Left colon (tissue), 2 donors: ENCODE measurements at regions not wholly inside any gene's neighbourhood (a gene's known extent, or its start where the extent isn't known, plus 50 kb on each side); places are given as distances from the start of the nearest gene placed in this dataset.

Source experiments
- ATAC-seq: fragments of 200-7000 bp; cut with Tn5 transposase; one replicate; pipeline ENCODE4 v1.9.1; 2020; ENCODE audit warnings: mild to moderate bottlenecking, moderate library complexity
- DNase-seq, 2 donors: peaks; one replicate each; pipeline ENCODE4 v3.0.0-alpha.2; 2020
- intact Hi-C, 2 donors: fragments of 100-400 bp; cut with DNase I in 1 of 2; cut with micrococcal nuclease in 1 of 2; formaldehyde crosslinking; loops; one replicate each; pipeline versions ENCODE4 v1.11.2 to v1.14.0; 2022; cut with DNase I, micrococcal nuclease
- donor health status: DM: no; HTN: no; CAD: no.
- donor health status: DM: yes; HTN: yes; CAD: no.

DNA sequence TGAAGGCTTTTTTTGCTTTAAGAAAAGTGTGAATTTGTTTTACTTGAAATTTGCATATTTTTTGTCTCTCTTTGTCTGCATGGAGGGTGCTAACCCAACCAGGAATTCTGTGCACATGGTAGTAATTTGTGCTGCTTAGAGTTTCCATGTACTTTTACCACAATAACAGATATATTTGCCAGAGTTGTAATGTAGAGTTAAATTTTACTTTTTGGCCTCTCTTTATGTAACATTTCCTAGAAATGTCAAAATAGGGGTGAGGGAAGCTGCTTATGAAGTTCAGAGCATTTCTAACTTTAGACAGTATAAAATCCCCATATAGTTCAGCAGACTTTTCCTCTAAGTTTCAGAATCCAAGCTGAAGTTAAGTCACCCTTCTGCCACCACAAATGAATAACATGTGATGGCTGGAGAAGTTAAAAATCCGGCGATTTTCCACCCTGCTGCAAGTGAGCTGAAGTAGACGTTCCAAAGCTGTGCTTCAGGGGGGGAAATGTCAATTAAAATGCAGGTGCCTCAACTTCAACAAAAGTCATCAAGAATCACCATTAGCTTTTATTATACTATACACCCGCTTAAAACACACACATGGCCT lies 385.7 kb upstream of the NR2F2 start:
- ATAC-seq (no peak), DNase-seq (no peak)
- intact Hi-C loops: no loop called here

DNA sequence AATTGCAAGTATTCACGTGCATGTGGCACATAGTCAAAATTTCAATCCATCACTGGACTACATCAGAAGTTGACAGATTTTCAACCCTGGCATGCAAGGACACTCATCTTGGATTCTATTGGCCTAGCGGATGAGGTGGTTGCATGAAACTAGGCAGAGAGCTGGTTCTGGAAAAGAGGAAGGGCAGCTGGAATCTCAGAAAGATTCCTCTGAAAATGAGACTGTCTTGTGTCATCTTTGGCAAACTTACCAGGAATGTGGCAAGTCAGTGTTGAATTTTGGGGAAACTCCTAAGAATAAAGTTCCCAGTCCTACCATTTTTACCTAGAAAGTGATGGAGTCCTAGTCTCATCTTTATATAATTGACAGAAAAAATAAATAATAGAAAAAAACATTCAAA lies 384.3 kb upstream of the NR2F2 start:
- ATAC-seq (no peak), DNase-seq (no peak)
- intact Hi-C loops: no loop called here

DNA sequence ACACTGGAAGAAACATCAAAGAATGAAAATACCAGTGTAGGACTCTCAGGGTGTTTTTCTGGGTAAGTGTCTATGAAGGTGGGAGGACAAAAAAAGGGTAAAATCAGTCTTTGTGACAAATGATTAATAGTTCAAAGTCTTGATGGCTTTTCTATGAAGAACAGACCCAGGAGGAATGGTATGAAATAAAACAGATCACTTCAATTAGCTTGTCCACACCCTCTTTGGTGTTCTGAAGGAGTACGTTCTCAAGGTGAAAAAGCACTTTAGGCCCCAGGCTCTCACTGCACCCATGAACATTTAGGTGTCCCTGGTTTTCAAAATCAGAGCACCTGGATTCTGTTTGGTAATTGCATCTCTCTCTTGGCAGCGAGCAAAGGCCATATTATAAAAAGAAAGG lies 383.6 kb upstream of the NR2F2 start:
- no peak for DNase-seq
- no peak for ATAC-seq
- intact Hi-C loops: no loop called here

DNA sequence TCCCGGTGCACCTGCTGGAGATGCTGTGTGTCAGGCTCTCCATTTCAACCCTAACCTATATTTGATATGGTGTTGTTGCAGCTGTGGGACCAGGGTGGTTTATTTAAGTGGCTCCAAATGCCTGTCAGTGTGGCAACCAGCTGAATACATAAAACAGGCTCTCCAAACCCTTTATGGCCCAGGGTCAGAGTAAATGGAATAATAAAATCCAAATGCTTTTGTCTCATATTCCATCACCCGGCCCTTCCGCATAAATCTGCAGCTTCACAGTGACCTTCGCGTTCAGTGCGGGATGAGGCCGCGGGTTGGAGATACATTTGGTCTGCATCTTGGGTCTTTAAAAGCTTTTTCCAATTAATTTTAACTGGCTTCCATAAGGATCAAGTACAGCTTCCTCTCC lies 382.1 kb upstream of the NR2F2 start:
- intact Hi-C loops: no loop called here
- ATAC-seq (no peak), DNase-seq (no peak)

DNA sequence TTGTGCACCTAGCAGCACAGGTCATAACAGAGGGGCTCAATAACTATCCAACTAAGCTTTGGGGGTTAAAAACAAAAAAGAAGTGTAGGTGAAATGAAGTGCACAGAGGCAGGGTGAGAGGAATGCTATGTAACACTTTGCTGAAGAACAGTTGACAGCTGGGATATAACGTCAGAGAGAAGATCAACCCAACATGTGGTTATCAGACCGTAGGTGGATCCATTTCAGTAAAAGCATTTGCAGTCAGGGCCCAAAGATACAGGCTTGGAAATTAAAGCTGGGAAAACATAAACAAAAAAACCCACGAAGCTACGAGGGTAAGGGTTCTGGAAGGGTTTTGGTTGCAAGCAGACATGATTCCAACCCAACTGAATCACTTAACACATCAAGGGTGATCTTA lies 377.5 kb upstream of the NR2F2 start:
- intact Hi-C loops: no loop called here
- no peak for ATAC-seq
- no peak for DNase-seq

DNA sequence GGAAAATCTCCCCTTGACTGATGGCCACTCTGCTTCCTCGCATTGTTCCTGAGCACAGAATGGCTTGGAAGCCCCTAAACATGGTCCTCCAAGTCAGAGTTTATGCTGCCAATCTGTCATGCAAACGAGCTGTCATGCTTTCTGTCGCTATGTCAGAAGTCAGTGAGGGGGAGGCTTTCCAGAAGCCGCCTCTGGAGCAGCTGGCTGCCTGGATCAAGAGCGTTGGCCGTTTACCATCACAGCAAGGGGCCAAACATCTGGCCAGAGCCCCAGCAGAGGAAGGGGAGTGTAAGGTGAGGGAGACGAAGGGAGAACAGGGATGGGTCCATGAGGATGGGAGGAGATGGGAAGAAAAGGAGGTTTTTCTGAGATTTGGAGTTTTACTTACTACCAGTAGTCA lies 372.6 kb upstream of the NR2F2 start:
- no peak for DNase-seq
- intact Hi-C loops: no loop called here
- no peak for ATAC-seq

DNA sequence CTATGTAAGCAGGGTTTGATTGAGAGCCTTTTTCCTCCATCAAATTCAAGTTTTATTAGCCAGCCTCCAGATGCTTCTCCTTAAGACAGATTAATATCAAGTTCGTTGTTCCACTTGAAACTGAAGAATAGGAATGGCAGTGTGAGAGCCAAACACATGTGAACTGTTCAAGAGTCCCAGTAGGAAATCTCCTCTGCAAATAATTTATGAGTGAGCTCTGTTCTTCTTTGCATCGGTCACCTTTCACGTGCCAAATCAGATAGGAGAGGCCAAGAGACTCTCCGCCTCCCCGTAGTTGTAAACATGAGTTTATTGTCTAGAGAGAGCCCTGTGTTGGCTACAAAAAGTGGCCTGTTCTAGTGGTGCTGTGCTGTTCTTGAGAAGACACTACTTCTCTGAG lies 372.1 kb upstream of the NR2F2 start:
- intact Hi-C loops: no loop called here
- no peak for ATAC-seq
- no peak for DNase-seq

DNA sequence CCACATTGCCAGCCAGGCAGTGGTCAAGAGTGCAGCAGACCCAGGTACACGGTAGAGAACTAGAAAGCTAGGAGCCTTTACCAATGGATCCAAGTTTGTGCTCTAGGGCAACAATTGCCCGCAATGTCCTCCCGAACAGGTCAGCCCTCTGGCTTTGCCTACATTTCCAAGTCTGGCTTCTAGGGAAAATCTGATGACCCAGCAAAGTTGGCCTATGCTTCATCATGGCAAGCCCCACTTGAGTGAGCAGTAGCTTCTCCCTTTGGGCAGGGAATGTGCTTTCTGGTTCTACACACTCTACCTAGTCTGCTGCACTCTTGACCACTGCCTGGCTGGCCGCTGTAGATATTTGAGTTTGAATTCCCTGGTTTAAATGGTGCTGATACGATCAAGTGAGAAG lies 361.6 kb upstream of the NR2F2 start:
- ATAC-seq (no peak), DNase-seq (no peak)
- intact Hi-C loops: no loop called here

DNA sequence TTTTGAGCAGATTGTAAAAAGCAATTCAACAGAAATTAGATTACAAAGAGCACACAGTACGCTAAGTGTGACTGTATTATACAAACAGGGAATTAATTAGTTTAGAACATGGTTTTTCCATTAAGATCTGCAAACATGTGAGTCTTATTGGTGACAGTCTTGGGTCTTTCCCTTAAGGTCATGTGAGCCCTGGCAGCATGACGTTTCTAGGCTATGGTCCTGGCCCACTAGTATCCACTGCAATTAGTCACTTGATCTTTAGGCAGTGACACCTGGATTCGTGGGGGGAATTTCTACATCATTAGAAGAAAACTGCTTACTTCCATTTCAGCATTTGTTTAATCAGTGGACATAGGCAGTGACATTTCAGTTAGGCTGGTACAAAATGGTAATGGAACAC lies 360.2 kb upstream of the NR2F2 start:
- intact Hi-C loops: no loop called here
- ATAC-seq: no peak
- DNase-seq: no peak

DNA sequence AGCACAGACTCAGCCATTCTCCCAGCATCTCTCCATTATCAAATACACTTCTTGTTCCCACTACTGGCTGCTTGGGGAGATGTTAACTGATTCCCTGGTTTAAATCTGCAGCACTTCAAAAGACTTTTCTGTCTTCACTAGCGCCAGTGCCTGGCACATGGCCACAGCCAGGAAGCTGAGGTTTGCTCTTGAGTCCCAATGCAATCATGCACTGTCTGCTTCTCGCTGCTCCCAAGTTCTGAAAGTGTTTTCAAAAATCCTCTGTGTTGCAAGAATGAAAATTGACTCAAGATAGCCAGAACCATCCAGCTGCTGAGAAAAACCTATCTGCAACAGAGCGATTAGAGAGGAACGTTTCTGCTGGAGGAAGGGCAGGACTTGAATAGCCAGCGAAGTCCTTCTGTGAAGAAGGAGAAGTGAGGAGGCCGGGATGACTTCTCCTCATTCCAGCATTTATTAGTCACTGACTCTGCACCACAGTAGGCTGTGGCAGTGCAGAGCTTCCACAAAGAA lies 358.4 kb upstream of the NR2F2 start:
- ATAC-seq: no peak
- intact Hi-C loops: no loop called here
- DNase-seq: no peak

DNA sequence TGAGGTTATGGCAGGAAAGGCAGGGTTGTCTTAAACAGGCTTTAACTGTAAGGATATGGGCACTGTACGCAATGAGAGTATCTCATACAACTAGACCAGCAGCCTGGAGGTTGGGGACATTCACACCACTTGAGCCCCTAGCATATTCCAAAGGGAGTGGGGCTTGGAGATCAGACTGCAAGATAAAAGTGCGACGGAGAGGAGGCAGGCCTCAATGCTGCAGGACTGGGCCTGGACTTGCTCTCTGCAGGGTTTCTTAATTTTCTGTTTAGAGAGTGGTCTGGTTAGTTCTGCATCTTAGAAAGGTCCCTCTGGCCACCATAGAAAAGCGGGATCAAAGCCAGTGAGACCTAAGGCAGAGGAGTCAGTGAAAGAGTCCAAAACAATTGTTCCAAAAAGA lies 357.7 kb upstream of the NR2F2 start:
- intact Hi-C loops: no loop called here
- DNase-seq (no peak), ATAC-seq (no peak)

DNA sequence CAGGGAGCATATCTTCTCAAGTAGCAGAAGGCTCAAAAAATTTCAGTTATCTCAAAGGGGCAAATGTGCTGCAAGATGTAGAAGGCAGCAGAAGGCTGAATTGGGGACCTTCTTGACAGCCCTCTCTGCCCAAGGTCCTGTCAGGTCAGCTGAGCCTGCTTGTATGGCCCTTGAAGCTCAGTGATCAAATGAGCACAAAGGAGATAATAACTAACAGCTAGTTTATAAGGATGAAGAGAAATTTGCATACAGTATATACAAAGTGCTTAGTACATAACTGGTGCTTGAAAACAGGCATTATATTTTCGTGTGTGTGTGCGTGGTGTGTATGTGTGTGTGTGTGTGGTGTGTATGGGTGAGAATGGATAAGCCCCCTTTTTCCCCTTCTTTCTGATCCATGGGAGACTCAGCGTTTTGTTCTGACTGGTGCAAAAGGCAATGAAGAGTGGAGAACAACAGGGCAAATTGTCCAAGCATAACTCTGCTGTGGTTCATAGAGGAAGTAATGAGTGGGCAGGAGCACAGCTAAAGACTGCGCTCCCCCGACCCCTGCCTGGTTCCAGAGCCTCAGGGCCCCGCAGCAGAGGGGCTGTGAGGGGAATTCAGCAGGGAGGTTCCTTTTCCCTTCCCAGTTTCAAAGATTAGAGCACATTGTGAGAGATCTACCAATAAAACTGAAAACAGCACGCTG lies 356.8 kb upstream of the NR2F2 start:
- no peak for DNase-seq
- no peak for ATAC-seq
- intact Hi-C loops: no loop called here

DNA sequence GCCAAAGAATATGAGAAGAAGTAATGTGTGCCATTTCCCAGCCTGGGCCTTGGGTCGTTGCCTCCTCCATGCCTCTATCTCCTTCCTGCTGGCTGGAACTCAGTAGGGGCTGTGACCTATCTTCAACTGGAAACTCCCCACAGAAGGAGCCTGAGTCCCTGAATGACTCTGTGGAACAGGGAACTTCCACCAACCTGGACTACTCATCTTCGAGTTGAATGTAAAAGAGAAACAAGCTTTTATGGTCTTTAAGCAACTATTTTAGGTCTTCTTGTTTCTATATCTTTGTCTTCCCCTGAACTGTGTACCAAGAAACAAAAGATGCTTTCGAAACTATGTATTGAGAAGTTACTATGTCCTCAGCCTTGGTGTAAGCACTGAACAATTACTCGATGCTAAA lies 355.3 kb upstream of the NR2F2 start:
- ATAC-seq (no peak), DNase-seq (no peak)
- intact Hi-C loops: no loop called here

DNA sequence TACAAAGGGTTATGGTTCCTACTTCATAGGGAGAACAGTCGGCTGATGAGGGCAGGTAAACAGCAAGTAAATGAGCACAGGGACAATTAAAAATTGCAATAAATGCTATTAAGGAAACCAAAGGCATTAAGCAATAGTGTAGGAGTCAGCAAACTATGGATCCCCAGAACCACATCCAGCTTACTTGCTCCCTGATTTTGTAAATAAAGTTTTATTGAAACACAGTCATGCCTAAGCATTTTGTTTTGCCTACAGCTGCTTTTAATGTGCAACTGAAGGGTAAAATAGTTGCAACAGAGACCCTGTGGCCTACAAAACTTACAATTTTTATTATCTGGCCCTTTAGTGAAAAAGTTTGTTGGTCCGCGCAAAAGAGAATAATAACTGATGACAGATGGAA lies 351.2 kb upstream of the NR2F2 start:
- DNase-seq (no peak), ATAC-seq (no peak)
- intact Hi-C loops: no loop called here

DNA sequence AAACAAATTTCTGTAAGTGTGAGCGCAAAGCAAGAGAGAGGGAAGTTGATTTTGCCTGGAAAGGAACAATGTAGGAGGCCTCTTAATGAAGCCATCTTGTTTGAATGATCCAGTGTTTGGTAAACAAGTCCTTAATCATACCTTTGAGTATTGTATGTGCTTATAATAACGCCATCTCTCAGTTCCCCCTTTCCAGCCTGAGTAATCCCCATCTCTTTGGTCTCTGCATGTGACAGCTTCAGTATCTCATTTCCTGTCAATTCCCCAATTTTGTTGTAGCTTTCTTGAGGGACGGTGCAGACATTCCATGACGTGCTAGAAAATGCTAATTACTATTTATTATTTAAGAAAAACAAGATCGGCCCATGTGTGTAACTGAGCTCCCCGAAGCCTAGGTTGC lies 349.3 kb upstream of the NR2F2 start:
- no peak for DNase-seq
- intact Hi-C loops: no loop called here
- ATAC-seq: no peak

DNA sequence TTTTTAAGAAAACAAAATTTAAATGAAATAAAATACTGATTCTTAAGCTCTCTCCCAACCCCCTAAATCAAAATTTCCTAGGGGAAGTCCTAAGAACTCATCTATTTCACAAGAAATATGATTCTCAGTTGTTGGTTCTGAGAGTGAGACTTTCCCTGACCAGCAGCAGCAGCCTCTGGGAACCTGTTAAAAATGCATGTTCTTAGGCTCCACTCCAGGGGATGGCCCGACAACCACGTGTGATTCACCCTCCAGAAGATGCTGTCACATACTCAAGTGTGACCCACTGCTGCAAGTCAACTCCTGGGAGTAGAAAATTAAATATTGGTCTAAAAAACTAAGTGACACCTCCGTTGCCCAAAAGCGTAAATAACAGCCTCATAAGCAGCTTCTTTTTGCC lies 343.2 kb upstream of the NR2F2 start:
- ATAC-seq: no peak
- intact Hi-C loops: no loop called here
- no peak for DNase-seq

DNA sequence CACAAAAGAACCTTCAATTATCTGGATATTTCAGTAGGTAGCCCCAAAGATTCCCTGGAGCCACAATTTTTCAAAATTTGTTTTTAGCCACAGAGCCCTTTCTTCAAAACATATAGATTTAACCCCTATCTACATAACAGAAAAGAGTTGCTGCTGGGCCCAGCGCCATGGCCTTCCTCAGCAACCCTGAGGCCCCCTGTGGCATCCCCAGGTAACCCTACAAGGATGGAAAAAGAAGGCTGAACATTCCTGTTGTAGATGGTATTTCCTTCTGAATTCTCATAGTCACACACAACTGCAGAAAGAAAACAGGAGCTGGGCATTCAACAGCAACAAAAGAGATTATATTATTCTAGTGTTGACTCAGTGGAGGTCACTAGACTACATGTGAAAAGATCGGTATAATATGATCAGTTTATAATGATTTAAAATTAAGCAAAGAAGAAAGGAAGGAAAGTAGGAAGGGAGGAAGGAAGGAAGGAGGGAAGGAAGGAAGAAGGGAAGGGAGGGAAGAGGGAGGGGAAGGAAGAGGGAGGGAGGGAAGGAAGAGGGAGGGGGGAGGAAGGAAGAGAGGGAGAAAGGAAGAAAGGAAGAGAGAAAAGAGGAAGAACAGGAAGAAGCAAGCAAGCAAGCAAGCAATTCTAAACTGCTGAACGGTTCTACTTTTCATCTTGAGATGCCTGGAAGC lies 342.5 kb upstream of the NR2F2 start:
- ATAC-seq: no peak
- DNase-seq: no peak
- intact Hi-C loops: no loop called here

DNA sequence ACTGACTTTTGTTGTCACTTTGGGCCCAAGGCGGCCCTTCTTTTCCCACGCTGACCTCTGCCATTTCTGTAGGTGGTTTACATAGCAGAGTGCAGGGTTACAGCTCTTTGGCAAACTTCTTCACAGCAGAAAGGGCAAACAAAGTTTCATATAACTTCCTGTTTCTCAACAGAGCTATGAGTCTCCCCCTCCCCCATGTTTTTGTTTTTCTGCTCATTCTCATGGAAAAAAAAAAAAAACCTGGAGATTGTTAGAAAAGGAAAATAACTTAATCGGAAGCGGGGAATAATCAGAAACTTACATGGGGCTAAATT lies 342.0 kb upstream of the NR2F2 start:
- intact Hi-C loops: no loop called here
- ATAC-seq: no peak
- no peak for DNase-seq

DNA sequence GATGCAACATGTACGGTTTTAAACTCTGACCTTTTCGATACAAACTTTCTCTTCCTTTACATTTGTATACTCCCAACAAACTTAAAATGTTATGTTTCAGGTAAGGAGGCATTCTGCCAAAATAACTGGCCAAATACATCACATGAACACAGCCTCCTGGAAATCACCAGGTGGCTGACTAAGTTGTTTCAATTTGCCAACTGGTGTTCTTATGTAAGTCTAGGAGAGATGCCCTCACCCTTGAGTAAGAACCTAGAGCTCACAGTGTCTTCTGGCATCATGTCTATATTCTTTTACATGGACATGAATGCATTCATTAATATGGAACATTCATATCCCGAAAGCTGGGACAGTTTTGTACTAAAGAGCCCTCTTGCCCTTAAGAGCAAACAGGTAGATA lies 341.1 kb upstream of the NR2F2 start:
- intact Hi-C loops: no loop called here
- DNase-seq (no peak), ATAC-seq (no peak)

DNA sequence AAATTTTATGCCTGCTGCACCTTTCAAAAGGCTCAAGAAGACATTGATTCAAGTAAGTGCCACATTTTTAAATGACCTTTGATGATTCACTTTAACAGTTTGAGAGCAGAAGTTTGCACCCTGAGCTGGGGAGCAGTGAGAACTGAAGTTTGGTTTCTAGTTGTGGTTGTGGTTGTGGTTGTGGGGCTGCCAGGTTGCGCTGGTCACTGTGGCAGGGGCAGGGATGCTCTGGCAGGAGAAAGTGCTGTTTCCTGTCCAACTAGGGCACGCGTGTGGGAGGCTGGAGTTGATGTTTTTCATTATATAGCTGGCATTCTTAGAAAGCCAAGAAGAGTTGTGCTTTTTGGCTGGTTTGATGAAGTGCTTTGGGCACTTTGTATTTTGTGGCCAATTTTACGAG lies 339.7 kb upstream of the NR2F2 start:
- no peak for ATAC-seq
- DNase-seq: no peak
- intact Hi-C loops: no loop called here

DNA sequence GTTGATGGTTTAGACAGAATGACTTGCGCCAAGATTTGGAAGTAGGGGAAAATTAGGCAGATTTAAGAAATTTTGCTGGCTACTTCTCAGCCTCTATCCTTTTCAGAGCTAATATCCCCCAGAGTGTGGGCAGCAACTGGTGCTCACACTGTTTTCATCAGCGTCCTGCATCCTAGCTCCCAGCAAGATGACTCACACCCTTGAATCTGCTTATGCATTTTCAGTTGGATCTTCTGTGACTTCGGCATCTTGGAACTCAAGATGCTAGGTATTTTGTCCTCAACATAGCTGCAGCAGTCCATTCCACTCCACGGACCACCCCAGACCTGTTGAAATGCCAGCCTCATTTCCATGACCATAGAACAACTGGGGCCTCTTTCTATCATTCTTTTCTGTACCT lies 336.1 kb upstream of the NR2F2 start:
- intact Hi-C loops: no loop called here
- no peak for ATAC-seq

More for the DNA sequence above, 336.1 kb upstream of the NR2F2 start:
- no peak for DNase-seq
